ENCODE measurements at regions not wholly inside any gene's neighbourhood (a gene's known extent, or its start where the extent isn't known, plus 50 kb on each side); places are given as distances from the start of the nearest gene placed in this dataset.

GRCh38 chr5:124849774-124850173 lies 103.3 kb upstream of the ZNF608 start:
- no peak for DNase-seq
- TF ChIP-seq POLR2A (IDR thresholded peaks at IDR 0.05; ENCODE audit: low read length) = no peak

GRCh38 chr5:124856726-124857125 lies 110.3 kb upstream of the ZNF608 start:
- no peak for DNase-seq
- no peak for TF ChIP-seq GATA1 (IDR thresholded peaks at IDR 0.05; ENCODE audit: low read depth, low read length)
- TF ChIP-seq POLR2A (IDR thresholded peaks at IDR 0.05; ENCODE audit: low read length) = no peak

DNA sequence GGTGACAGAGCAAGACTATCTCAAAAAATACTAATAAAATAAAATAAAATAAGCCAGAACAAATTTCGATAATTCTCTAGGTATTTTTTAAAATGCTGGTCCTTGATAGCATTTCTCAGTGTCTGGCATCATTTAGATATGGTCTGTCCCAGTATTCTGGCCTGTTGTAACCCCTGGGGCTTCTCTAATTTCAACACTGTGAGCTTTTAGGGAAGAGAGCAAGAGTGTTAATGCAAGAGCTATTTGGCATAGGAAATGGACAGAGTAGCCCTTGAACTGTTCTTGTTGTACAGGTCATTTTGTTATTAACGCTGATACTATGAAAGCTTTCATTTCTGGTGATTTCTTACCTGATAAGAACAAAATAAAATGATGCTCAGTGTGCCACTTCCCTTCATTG lies 112.2 kb upstream of the ZNF608 start:
- no peak for DNase-seq
- TF ChIP-seq POLR2A (IDR thresholded peaks at IDR 0.05; ENCODE audit: low read length) (no peak), GATA1 (IDR thresholded peaks at IDR 0.05; ENCODE audit: low read depth, low read length) (no peak)

GRCh38 chr5:124859027-124859426 lies 112.6 kb upstream of the ZNF608 start:
- no peak for TF ChIP-seq POLR2A (IDR thresholded peaks at IDR 0.05; ENCODE audit: low read length)
- no peak for TF ChIP-seq GATA1 (IDR thresholded peaks at IDR 0.05; ENCODE audit: low read depth, low read length)
- DNase-seq = no peak

- DNase-seq = no peak
- TF ChIP-seq GATA1 (IDR thresholded peaks at IDR 0.05; ENCODE audit: low read depth, low read length) (no peak), POLR2A (IDR thresholded peaks at IDR 0.05; ENCODE audit: low read length) (no peak)
Observed at GRCh38 chr5:124859556-124860290, 113.3 kb upstream of the ZNF608 start.

GRCh38 chr5:124860291-124860655 lies 113.8 kb upstream of the ZNF608 start:
- no peak for TF ChIP-seq POLR2A (IDR thresholded peaks at IDR 0.05; ENCODE audit: low read length)
- no peak for TF ChIP-seq GATA1 (IDR thresholded peaks at IDR 0.05; ENCODE audit: low read depth, low read length)
- no peak for DNase-seq

GRCh38 chr5:124865066-124865465 lies 118.6 kb upstream of the ZNF608 start:
- no peak for TF ChIP-seq POLR2A (IDR thresholded peaks at IDR 0.05; ENCODE audit: low read length)
- TF ChIP-seq GATA1 (IDR thresholded peaks at IDR 0.05; ENCODE audit: low read depth, low read length) = no peak
- DNase-seq = no peak

- TF ChIP-seq POLR2A (IDR thresholded peaks at IDR 0.05; ENCODE audit: low read length) (no peak), GATA1 (IDR thresholded peaks at IDR 0.05; ENCODE audit: low read depth, low read length) (no peak)
- DNase-seq = no peak
Observed at GRCh38 chr5:124865603-124866354, 119.3 kb upstream of the ZNF608 start.

DNA sequence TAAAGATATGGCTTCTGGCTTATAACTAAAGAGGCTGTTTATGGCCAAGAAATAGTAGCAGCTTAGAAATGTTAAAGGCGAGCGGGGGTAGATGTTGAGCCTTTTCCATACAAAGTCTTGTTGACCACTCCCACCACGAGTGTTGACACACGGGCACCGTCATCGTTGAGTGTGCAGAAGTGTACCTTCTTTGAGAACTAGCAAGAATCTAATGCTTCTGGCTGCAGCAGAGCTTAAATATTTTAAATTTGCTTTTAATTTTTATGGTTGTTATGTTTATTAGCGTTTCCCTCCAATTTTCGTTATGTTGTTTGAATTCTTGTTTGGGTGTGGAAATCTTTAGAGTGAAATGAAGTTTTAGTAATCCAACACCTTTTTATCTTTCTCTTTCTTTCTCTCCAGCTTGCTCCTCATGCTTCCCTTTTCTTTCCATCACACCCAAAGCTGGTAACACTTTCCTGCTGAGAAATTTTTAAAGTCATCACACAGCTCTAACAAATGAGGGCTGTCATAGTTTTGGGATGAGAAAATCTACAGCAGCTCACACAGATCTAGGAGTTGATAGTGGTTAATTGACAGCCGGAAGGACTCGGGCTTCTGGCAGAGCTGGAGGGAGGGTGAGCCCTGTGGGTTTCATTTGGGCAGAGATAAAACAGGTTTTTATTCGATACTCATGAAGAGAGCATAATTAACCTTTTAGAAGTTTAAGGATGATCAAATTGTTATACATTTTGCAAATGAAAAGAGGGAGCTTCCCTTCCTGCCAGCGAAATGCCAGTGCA lies 120.1 kb upstream of the ZNF608 start:
- no peak for TF ChIP-seq POLR2A (IDR thresholded peaks at IDR 0.05; ENCODE audit: low read length)
- no peak for TF ChIP-seq GATA1 (IDR thresholded peaks at IDR 0.05; ENCODE audit: low read depth, low read length)

DNA sequence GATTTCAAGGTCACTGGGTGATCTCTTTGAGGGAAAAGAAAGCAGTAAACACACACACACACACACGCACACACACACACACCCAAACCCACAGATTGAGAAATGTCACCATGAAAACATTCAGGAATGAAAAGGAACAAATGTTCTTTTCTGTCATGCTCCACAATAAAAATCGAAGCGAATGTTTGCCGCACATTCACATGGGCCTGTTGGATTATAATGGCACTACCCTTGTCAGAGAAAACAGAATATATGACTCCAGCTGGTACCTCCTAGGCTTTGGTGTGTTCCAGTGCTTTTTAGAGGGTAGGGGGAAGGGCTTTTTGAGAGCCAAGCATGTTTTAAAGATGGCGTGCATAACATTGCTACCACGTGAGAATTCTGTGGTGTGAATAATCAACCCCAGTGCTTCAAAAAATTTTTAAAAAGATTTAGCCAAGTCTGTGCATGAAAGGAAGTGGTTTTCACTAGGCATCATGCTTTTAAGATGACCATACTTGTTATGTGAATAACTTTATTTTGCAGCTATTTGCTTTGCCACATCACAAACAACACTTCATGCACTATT lies 120.8 kb upstream of the ZNF608 start:
- TF ChIP-seq POLR2A (IDR thresholded peaks at IDR 0.05; ENCODE audit: low read length) (no peak), GATA1 (IDR thresholded peaks at IDR 0.05; ENCODE audit: low read depth, low read length) (no peak)
- DNase-seq = no peak

More for the DNA sequence above, 120.1 kb upstream of the ZNF608 start:
- no peak for DNase-seq

DNA sequence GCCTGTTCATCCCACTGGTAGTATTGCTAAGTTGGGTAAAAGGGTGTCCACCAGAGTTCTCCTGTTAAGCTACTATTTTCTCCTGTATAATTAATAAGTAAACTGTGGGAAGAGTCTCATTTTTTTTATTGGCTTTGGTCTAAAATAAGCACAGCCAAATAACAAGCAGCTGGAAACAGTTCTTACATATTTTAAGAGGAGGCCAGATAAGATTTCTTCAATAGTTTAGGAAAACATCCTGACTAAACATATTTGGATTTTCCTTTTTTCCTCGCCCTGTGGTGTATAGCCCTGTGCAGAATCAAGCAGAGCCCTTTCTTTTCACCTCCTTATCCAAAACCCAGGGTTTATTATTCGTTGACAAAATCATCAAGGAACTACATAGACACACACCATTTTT lies 122.2 kb upstream of the ZNF608 start:
- TF ChIP-seq POLR2A (IDR thresholded peaks at IDR 0.05; ENCODE audit: low read length) = no peak
- no peak for TF ChIP-seq GATA1 (IDR thresholded peaks at IDR 0.05; ENCODE audit: low read depth, low read length)
- DNase-seq = no peak

- DNase-seq = no peak
- TF ChIP-seq GATA1 (IDR thresholded peaks at IDR 0.05; ENCODE audit: low read depth, low read length) (no peak), POLR2A (IDR thresholded peaks at IDR 0.05; ENCODE audit: low read length) (no peak)
Observed at GRCh38 chr5:124869426-124870033, 123.1 kb upstream of the ZNF608 start.

DNA sequence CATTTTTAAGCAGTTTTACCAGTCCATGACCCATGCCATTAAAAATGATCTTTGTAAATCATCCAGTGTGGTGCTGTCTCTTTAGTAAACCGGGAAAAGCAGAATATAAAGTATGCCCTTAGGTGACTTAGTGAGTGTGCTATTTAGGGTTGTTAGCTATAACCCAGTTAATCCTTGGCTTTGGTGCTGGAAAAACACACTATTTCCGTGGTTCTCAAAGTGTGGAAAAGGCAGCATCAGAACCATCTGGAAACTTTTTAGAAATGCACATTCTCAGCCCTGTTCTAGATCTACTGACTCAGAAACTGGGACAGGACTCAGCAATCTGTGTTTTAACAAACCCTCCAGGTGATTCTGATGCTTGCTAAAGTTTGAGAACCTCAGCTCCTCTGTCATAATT lies 123.6 kb upstream of the ZNF608 start:
- DNase-seq = no peak
- TF ChIP-seq POLR2A (IDR thresholded peaks at IDR 0.05; ENCODE audit: low read length) = no peak
- no peak for TF ChIP-seq GATA1 (IDR thresholded peaks at IDR 0.05; ENCODE audit: low read depth, low read length)

DNA sequence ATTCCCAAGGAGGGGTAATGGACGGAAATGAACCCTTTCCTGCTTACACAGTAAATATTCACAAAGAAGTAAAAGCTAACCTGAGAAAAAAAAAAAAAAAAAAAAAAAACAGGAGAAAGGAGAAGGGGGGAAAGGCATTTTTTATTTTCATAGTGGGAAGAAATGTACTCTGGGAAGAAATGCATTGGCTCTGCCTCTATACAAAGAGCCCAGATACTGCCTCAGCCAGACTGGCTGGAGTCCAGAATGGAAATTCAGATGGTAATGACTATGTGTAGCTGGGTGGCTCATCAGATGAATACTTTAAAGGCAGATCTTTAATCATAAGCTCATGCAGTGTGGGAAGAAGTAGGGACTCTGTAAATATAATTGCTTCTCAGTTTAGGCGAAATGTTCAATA lies 124.9 kb upstream of the ZNF608 start:
- TF ChIP-seq POLR2A (IDR thresholded peaks at IDR 0.05; ENCODE audit: low read length) = no peak
- TF ChIP-seq GATA1 (IDR thresholded peaks at IDR 0.05; ENCODE audit: low read depth, low read length) = no peak
- DNase-seq = no peak

Measured in erythroblast (primary cell).